GM18519 (cell line): ENCODE measurements at regions not wholly inside any gene's neighbourhood (a gene's known extent, or its start where the extent isn't known, plus 50 kb on each side); places are given as distances from the start of the nearest gene placed in this dataset.
"Not testable (repeated sequence)": the region's sequence is repeated elsewhere in the genome, so short reads cannot be mapped to it uniquely, and the experiment has no call there.

Experiments used
- ATAC-seq: cut with Tn5 transposase; IDR thresholded peaks from one replicate; pipeline ENCODE4 v1.9.1; 2021; ENCODE audit warnings: mild to moderate bottlenecking, moderate library complexity; ENCODE audit not compliant: unreplicated experiment, low FRiP score

DNA sequence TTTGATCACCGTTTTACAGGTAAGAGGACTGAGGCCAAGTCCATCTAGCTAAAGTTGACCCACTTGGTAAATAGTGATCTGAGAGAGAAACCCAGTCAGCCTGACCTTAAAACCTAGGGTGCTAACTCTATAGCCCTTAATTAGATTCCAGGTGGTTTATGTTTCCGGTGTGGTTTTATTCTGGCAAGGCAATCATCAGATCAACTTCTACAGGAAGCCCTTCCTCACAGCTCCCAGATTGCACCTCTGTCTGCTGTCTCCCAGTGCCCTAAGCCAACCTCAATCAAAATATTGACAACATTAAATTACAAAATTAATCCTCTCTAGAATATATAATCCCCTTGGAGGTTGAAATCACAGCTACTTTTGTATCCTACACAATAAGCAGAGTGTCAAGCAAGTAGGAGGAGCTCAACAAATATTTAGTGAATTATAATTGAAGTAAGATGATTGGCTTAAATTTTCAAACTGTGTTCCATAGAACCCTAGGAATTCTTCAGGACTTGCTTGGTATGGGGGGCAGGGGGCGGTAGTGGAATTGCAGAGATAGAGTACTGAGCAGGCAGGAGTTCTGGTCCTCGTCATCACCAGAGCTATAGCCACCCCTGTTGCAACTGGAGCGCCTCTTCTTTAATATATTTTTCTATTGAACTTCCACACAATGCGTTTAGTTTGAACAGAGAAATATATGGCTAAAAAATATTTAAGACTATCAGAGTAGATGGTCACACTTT lies 692.8 kb upstream of the LRRN3 start:
- no peak for ATAC-seq

DNA sequence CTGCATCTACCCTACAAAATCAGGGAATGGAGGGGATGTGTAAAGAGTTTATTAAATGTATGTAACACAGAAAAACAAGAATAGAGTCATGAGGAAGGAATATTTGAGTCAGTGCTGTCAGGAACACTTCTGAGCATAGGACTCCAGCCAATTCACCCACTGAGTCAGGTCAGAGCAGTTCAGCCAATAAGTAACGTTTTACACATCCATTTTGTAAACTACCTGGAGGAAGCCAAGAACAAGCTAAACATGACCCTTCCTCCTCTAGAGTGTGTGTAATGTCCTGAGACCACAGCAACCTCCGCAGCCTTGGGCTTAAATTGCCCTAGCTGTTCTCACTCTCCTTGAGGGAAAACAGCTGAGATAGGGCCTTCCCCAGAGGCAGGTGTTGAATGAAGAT lies 691.5 kb upstream of the LRRN3 start:
- ATAC-seq, result no peak

- ATAC-seq, result no peak
These were observed 690.5 kb upstream of the LRRN3 start for GRCh38 chr7:110400411-110400810.

GRCh38 chr7:110407242-110407641 lies 683.7 kb upstream of the LRRN3 start:
- no peak for ATAC-seq

DNA sequence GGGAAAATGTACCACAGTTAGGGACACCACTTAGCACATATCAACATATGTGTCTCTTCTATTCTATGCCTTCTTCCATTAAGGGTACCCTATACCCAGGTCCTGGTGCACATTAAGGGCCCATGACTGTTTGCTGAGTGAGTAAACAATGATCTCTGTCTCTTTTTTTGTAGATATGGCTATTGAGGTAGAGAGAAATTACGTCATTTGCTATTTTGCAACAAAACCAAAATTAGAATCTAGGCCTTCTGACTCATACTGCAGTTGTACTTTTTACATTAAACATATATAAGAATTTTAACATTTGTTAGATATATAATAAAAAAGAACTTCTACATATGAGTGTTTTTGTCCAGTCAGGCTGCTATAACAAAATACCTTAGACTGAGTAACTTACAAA lies 683.2 kb upstream of the LRRN3 start:
- ATAC-seq, result no peak

DNA sequence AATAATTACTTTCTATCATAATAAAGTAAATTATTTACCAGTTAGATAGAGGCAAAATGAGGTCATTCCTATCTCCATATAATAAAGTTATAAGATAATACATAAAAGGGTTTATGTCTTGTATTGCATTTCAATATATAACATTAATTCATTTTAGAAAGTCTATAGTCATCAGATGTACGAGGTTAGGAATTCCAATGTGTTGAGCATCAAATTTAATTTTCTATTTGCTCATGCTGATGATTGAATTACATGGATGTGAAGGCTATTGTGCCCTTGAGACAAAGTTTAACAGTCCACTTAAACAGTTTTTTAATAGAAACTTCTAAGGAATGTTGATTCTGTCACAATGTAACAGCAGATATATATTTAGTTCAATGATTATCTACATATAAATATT lies 678.3 kb upstream of the LRRN3 start:
- no peak for ATAC-seq

DNA sequence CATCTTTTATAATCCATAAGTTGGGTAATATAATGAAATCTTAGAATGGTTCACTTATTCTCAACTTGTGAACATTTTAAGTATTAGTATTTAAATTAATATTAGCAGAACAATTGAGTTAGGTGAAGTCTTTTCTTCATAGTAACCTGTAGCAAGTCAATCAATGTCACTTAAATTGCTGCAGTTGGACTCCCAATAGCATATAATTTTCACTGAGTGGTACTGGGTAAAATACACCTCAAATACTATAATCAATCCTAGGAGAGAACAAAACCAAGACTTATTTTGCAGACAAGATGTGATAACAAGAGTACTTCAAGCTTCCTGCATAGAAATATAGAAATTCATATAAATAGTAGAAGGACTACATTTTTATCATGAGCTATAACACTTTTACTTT lies 677.9 kb upstream of the LRRN3 start:
- ATAC-seq, result no peak

GRCh38 chr7:110417611-110418010 lies 673.3 kb upstream of the LRRN3 start:
- no peak for ATAC-seq

DNA sequence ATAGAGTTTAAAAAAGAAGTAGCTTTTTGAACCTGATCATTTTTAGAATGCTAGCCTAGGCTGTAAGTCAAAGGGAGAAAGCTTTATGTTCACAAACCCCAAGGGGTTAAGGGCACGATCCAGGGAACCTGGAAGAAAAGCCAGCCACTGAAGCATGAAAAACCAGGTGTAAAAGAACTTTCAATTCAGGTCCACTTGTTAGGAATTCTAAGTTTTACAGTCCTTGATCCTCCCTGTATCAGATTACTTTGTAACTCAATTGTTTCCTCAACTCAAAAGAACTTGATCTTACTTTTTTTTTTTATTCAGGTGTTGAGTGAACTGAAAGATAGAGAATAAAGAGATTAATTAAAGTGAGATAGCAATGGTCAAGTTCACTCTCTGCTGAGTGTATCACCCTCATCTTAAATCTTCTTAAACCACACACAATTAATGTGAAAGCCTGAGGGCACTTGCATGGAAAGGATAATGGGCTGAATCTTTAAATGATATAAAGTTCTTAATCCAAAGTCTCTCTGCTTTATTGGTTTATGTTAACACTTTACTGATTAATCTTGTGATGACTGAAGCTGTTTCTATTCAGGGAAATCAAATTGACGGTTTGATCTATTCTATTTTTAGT lies 672.2 kb upstream of the LRRN3 start:
- no peak for ATAC-seq

- ATAC-seq, result no peak
These were observed 670.1 kb upstream of the LRRN3 start for GRCh38 chr7:110420788-110421187.

DNA sequence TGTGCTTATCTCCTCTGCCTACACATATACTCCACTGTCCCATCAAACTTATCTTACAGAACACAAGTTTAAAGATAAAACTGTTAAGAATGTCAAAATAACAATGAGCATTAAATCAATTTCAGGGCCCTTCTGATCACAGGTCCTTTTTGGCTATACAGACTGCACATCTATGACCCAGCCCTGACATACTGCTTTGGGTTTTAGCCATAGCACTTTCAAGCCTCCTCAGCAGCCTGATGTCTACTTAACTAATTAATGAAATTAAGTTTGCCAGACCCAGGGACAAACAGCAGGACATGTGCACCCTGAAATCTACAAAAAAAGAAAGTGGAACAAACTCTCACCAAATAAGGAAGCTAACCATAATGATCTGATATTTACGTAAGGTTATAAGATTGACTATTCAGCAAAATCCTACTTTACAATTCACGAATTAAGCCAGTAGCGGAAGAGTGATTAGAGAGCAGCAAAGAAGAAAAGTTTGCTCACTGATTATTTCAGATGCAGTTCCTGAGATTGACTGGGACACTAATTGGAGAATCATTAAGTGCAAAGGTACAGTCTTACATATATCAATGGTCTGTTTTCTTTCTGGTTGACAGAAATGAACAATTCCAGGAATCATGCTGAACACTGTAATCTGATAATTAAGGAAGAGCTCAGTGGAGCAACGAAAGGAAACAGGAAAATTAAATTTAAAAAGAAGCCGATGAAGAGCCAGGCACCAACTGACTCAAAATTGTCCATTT lies 669.3 kb upstream of the LRRN3 start:
- no peak for ATAC-seq

- ATAC-seq, result no peak
These were observed 658.8 kb upstream of the LRRN3 start for GRCh38 chr7:110432061-110432553.

- ATAC-seq, result not testable (repeated sequence)
These were observed 652.0 kb upstream of the LRRN3 start for GRCh38 chr7:110438926-110439325.

DNA sequence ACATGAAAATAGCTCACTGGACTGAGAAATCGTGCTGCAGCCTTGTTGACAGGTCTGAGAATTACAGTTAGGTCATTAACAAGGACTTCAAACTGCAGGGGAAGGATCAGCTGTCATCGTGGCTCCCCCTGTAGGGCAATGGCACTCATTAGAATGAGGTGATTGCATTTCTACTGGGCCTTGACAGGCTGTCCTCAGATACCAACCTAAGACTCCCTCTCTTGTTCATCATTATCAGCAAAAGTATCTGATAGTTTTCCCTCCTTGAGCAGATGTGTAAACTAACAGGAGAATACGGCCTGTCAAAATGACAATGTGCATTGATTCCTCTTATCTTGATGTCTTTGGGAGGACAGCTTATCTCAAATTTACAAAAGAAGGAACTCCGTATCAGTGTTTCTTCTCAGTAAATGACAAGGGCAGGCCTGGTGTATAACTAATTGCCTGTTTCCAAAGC lies 648.5 kb upstream of the LRRN3 start:
- ATAC-seq, result peak; percentile 83

GRCh38 chr7:110446658-110447057 lies 644.3 kb upstream of the LRRN3 start:
- no peak for ATAC-seq

DNA sequence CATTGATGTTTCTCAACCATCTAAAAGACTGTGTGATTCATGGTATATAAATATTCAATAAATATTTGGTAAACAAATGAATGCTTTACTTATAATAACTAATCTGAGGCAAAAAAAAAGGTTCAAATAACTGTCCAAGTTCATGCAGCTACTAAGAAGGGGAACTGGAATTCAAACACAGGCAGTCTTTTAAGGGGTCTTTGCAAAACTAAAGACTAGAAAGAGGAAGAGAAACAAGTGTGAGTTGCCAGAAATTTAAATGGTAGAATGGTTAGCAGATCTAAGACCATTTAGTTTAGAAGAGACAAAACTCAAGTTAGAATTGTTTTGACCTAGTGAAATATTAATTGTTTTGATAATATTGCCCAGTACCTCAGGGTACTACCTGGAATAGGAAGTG lies 642.0 kb upstream of the LRRN3 start:
- no peak for ATAC-seq

DNA sequence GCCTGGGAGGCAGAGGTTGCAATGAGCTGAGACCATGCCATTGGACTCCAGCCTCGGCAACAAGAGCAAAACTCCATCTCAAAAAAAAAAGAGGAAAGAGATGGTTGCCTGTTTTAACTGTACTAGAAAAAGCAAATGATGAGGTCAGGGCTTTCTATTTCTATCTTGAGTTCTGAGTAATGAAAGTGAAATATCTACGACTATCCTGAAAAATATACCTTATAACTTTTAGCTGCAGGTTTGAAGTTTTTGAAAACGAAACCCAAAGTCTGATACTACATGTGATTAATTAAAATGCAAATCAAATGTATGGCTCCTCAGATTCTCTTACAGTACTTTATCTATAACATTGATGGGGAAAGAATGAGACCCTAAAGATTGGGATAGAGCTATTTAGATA lies 636.2 kb upstream of the LRRN3 start:
- ATAC-seq, result no peak

GRCh38 chr7:110461621-110462020 lies 629.3 kb upstream of the LRRN3 start:
- no peak for ATAC-seq

DNA sequence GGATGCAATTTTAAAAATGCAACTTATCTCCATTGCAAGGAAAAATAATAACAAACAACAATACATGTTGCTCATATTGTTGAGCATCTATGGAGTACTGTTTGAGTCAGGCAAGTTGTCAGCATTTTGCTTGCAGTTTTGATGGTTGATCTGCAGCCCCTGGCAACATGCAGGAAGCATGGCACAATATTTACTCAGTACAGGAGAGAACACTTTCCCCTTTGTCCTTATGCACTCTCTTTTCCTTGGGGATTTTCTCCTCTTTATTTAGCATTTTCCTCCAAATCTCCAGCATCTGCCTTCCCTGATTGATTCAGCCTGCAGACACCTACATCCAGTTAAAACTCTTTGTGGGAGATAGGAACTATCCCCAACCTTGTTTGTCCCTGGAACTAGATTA lies 620.5 kb upstream of the LRRN3 start:
- no peak for ATAC-seq

DNA sequence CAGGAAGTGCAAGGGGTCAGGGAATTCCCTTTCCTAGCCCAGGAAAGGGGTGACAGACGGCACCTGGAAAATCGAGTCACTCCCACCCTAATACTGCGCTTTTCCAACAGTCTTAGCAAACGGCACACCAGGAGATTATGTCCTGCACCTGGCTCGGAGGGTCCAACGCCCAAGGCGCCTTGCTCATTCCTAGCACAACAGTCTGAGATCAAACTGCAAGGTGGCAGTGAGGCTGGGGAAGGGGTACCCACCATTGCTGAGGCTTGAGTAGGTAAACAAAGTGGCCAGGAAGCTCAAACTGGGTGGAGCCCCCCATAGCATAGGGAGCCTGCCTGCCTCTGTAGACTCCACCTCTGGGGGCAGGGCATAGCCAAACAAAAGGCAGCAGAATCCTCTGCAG lies 618.5 kb upstream of the LRRN3 start:
- ATAC-seq, result not testable (repeated sequence)

GRCh38 chr7:110480964-110481363 lies 610.0 kb upstream of the LRRN3 start:
- no peak for ATAC-seq
